ENCODE measurements at regions not wholly inside any gene's neighbourhood (a gene's known extent, or its start where the extent isn't known, plus 50 kb on each side); places are given as distances from the start of the nearest gene placed in this dataset.

DNA sequence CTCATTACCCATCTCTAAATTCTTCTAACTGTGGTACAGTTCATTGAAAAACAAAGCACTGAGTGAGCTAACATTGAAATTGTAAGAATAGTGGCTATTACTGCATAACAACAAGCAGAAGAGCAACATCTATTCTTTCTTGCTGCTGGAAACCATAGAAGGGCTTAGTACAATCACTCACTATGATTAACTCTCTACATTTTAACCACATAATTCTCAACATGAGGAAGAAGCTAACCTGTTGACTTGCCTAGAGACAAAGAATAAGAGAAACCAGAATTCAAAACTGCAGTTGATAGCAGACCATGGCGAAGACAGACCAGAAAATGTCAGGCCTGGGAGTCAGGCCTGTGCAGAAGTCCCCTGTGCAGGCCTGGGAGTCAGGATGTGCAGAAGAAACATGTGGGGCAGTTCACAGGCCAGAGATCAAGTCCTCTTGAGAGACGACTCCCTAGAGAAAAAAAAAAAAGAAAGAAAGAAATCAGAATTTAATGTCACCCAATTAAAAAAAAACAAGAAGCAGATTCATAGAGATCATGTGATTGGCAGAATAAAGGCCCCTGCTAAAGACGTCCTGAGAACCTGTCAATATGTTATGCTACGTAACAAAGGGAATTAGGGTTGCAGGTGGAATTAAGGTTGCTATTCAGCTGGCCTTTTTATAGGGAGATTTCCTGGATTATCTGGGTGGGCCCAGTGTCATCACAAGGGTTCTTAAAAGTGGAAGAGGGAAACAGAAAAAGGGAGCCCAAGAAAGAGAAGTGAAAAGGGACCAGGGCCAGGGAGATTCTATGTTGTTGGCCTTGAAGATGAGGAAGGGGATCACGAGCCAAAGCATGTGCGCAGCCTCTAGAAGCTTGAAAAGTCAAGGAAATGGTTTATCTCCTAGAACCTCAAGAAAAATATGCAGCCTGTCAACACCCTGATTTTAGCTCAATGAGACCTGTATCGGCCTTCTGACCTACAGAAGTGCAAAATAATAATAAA lies 94.9 kb downstream of the MRPL39 start:
- TF ChIP-seq CTCF (IDR thresholded peaks at IDR 0.05) = no peak
- no peaks in the 10 kb centered on the region for H3K9me3 ChIP-seq
- H3K36me3 ChIP-seq (ENCODE audit: insufficient read depth in 1 of 2, low read depth in 1 of 2) = no peaks in the 10 kb centered on the region
- no peak for DNase-seq
- intact Hi-C loops (cut with DNase I) = no loop called here
- WGBS, 3 donors = 79% methylated on average over 7 of the region's 7 CpGs
- H3K27me3 ChIP-seq (ENCODE audit: insufficient read depth in 3 of 3, low read length in 2 of 3) = no peaks in the 10 kb centered on the region
- H3K4me1 ChIP-seq = no peaks in the 10 kb centered on the region
- no peak overlapping the region for H3K4me3 ChIP-seq
- no peak for ATAC-seq
- no peak overlapping the region for H3K27ac ChIP-seq

DNA sequence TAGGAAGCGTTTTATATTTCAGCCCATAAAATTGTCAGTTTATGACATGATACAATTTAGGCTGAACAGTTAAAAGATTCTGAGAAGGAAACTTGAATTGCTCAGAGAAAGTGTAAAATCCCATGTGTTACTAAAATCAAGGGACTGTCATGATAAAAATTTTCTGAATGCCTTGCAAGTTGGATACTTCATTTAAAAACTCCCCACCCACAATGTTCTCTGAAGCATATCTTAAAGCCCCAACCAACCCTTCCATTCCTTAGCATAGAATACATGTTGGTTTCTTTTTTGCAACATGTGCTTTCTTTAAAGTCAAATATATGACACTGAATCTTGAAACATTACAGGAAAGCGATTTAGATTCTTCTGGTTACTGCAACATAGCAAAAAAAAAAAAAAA lies 97.4 kb downstream of the MRPL39 start:
- Histone ChIP-seq H3K4me3 (no peak overlapping the region), H3K36me3 (ENCODE audit: insufficient read depth in 1 of 2, low read depth in 1 of 2) (no peaks in the 10 kb centered on the region), H3K9me3 (no peaks in the 10 kb centered on the region), H3K27me3 (ENCODE audit: insufficient read depth in 3 of 3, low read length in 2 of 3) (no peaks in the 10 kb centered on the region), H3K4me1 (no peaks in the 10 kb centered on the region), H3K27ac (no peak overlapping the region)
- DNase-seq (no peak), ATAC-seq (no peak)
- intact Hi-C loops (cut with DNase I) = no loop called here
- TF ChIP-seq CTCF (IDR thresholded peaks at IDR 0.05) = no peak
- WGBS, 3 donors = 40 to 46% (median 45%) methylated on average over 2 of the region's 2 CpGs

DNA sequence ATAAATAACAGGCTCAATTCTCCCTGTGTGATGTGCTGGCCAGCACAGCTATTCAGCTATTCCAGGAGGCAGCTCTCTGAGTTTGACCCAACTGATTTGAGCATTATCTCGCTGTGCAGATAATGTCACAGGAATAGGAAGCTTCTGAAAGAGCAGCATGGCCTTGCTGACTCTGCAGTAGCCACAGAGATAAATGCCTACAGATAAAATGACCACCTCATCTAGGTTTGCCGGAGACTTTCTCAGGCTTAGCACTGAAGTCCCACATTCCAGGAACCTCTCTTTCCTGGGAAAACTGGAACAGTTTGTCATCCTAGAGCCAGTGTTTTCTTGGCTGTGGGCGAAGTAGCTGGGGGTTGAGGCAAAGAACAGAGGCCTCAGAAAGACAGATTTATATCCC lies 98.9 kb downstream of the MRPL39 start:
- intact Hi-C loops (cut with DNase I) = no loop called here
- DNase-seq = no peak
- 66 to 75% (median 67%) methylated on average over 3 of the region's 3 CpGs for WGBS, 3 donors
- Histone ChIP-seq H3K27ac (no peak overlapping the region), H3K27me3 (ENCODE audit: insufficient read depth in 3 of 3, low read length in 2 of 3) (no peaks in the 10 kb centered on the region), H3K4me3 (no peak overlapping the region), H3K36me3 (ENCODE audit: insufficient read depth in 1 of 2, low read depth in 1 of 2) (no peaks in the 10 kb centered on the region), H3K9me3 (no peaks in the 10 kb centered on the region), H3K4me1 (no peaks in the 10 kb centered on the region)
- no peak for TF ChIP-seq CTCF (IDR thresholded peaks at IDR 0.05)
- ATAC-seq = no peak

DNA sequence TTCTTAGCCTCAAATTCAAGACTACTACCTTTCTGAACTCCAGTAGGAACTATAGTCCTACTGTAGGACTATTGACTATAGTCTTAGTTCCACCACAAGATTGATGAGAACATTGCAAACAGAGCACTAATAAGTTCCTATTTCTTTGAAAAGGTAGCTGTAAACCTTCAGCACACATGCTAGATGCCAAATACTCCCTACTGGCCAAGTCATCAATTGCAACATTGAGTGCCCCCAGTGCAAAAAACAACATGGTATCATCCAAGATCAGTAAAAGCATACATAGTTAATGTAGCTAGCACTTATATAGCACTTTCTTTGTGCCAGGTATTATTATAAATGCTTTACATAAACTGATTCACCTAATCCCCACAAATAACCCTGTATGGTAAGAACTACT lies 99.8 kb downstream of the MRPL39 start:
- intact Hi-C loops (cut with DNase I) = no loop called here
- ATAC-seq (no peak), DNase-seq (no peak)
- Histone ChIP-seq H3K27me3 (ENCODE audit: insufficient read depth in 3 of 3, low read length in 2 of 3) (no peaks in the 10 kb centered on the region), H3K36me3 (ENCODE audit: insufficient read depth in 1 of 2, low read depth in 1 of 2) (no peaks in the 10 kb centered on the region), H3K4me3 (no peak overlapping the region), H3K27ac (no peak overlapping the region), H3K9me3 (no peaks in the 10 kb centered on the region), H3K4me1 (no peaks in the 10 kb centered on the region)
- no peak for TF ChIP-seq CTCF (IDR thresholded peaks at IDR 0.05)

DNA sequence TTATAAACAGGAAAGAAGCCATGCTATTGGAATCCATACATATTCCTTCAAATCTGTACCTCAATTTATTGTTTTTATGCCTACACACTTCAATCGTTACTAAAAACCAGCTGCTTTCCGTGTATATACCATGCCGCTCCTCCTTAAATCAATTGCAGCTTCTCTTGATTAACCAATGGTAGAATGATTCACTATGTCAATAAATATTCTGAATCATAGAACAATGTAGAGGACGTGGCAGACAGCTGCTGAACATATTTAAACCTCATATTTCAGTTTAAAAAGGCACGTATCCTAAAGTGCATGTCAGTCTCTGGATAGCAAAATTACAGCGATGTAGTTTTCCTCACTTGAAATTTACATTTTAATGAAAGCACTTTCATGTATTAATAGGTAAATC lies 100.4 kb downstream of the MRPL39 start:
- intact Hi-C loops (cut with DNase I) = no loop called here
- no peak for TF ChIP-seq CTCF (IDR thresholded peaks at IDR 0.05)

More for the DNA sequence above, 100.4 kb downstream of the MRPL39 start:
- H3K4me3 ChIP-seq = no peak overlapping the region
- DNase-seq (no peak), ATAC-seq (no peak)
- H3K4me1 ChIP-seq = no peaks in the 10 kb centered on the region
- no peaks in the 10 kb centered on the region for H3K36me3 ChIP-seq (ENCODE audit: insufficient read depth in 1 of 2, low read depth in 1 of 2)
- H3K27me3 ChIP-seq (ENCODE audit: insufficient read depth in 3 of 3, low read length in 2 of 3) = no peaks in the 10 kb centered on the region
- no peak overlapping the region for H3K27ac ChIP-seq
- H3K9me3 ChIP-seq = no peaks in the 10 kb centered on the region
- WGBS, 3 donors = 70 to 76% (median 74%) methylated on average over 6 of the region's 6 CpGs

Measured in psoas muscle (tissue), 7 donors.